ENCODE measurements at regions not wholly inside any gene's neighbourhood (a gene's known extent, or its start where the extent isn't known, plus 50 kb on each side); places are given as distances from the start of the nearest gene placed in this dataset.

GRCh38 chr6:120648713-120649112, 685.6 kb downstream of the TBC1D32 start:
- DNase-seq (ENCODE audit: low spot score), result no peak

DNA sequence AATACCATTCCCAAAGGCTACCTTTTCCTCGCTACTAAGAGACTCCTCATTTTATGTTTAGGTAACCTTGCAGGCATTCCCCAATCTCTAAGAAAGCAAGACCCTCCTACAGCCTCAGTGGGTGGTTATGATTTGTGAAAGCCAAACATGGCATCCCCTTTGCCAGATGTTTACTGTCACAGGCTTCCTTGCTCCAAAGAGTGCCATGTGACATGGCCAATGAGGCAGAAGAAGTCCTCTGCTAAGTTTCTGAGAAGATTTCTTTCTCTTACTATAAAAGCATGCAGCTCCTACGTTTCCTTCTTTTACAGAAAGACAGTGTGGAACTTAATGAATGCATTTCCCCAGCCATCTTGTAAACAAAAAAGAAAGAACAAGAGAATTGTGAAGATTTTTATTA, 688.2 kb downstream of the TBC1D32 start:
- no peak for DNase-seq (ENCODE audit: low spot score)

GRCh38 chr6:120632975-120633374, 701.3 kb downstream of the TBC1D32 start:
- DNase-seq (ENCODE audit: low spot score), result no peak

DNA sequence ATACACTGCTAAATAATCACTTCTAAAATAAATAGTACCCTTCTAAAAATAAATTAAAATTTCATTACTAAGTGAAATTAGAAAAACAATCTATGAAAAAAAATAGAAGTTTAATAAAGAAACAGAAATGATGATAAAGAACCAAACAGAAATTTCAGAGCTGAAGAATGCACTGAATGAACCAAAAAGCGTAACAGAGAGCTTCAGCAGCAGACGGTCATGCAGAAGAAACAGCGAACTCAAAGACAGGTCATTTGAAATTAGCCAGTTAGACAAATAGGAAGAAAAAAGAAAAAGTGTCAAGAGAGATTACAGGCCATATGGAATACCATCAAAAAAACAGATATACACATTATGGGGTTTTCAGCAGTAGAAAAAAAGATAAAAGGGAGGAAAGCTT, 706.7 kb downstream of the TBC1D32 start:
- no peak for DNase-seq (ENCODE audit: low spot score)

- no peak for DNase-seq (ENCODE audit: low spot score)
Measured at GRCh38 chr6:120622127-120622631, 712.1 kb downstream of the TBC1D32 start.

GRCh38 chr6:120620900-120621299, 713.4 kb downstream of the TBC1D32 start:
- no peak for DNase-seq (ENCODE audit: low spot score)

DNA sequence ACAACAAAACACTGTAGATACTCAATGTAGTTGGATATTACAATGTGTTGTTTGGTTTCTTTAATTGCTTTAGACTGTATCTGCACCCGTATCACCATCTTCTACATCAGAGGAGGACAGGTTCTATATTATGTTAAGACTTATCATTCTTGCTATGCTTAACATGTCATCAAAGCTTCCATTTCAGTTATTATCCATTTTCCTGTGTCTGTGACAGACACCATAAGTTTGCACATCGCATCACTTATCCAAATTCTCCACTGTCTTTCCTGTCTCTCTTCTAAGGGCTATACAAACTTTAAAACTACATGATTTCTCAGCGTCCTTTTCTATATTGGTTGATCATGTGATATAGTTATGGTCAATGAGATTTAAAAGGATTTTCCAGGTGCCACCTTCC, 719.0 kb downstream of the TBC1D32 start:
- DNase-seq (ENCODE audit: low spot score), result no peak

- DNase-seq (ENCODE audit: low spot score), result no peak
Measured at GRCh38 chr6:120614723-120615122, 719.6 kb downstream of the TBC1D32 start.

GRCh38 chr6:120608826-120609225, 725.5 kb downstream of the TBC1D32 start:
- no peak for DNase-seq (ENCODE audit: low spot score)

- DNase-seq (ENCODE audit: low spot score), result no peak
Measured at GRCh38 chr6:120606743-120607142, 727.5 kb downstream of the TBC1D32 start.

GRCh38 chr6:120604510-120604909, 729.8 kb downstream of the TBC1D32 start:
- no peak for DNase-seq (ENCODE audit: low spot score)

- no peak for DNase-seq (ENCODE audit: low spot score)
Measured at GRCh38 chr6:120590611-120591010, 743.7 kb downstream of the TBC1D32 start.

GRCh38 chr6:120588424-120588823, 745.9 kb downstream of the TBC1D32 start:
- DNase-seq (ENCODE audit: low spot score), result no peak

DNA sequence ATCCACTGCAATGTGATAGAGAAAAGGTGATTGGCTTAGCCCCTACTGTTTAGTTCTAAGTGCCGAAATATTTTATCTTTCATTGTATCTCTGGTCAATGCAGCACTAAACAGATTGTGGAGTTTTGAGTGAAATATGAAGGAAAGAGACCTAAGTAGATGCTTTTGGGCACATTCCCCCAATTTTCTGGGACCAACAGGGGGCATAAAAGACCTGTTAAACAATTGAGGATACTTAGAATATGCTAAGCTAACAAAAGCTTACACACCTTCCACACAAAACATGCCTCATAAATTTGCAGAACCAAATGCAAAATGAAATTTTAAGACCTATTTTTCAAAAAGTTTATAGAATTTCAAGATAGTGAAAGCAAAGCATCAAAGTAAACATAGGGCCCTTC, 746.9 kb downstream of the TBC1D32 start:
- DNase-seq (ENCODE audit: low spot score), result no peak

DNA sequence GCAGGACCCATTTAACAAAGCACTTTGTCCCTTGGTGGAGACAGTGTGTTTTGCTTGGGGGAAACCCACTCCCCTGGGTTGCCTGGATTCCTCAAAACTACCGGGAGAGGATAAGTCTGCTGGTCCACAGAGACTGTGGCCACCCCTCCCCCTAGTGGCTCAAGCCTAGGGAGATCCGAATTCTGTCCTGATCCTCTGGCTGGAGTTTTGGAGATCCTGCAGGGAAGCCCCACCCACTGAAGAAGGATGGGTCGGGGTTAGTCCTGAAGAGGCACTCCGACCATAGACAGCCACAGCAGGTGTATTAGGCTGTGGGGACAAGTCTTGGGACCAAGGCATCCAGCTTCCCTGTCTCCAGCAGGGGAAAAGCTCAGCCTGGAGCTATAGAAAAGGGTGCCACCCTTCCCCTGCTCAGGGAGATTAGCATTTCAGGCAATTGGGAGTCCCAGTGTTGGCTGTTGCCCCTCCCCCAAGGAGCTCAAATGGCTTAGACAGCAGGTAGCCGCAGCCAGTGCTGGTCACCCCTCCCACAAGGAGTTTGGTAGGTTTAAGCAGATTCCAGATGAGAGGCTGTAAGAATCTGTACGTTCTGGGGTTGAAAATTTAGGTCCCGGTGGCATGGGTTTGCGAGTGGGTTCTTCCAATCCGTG, 750.0 kb downstream of the TBC1D32 start:
- DNase-seq (ENCODE audit: low spot score), result no peak

DNA sequence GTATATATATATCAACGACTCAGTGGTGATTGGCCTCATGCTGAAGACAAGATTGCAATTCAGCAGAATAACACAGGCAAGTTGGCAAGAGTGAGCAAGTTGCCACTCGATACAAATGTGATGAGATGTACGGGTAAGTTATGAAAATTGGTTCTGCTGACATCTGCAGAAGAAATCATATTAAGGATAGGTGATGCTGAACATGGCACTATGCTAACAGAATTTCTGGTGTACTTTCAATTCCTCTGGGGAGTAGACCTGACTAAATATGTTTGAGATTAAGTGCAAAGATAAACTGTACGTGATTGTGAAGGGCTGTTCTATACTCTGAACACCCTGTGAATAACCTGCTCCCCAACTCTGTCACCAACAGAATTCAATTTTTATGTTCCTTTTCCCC, 758.2 kb downstream of the TBC1D32 start:
- DNase-seq (ENCODE audit: low spot score), result no peak

DNA sequence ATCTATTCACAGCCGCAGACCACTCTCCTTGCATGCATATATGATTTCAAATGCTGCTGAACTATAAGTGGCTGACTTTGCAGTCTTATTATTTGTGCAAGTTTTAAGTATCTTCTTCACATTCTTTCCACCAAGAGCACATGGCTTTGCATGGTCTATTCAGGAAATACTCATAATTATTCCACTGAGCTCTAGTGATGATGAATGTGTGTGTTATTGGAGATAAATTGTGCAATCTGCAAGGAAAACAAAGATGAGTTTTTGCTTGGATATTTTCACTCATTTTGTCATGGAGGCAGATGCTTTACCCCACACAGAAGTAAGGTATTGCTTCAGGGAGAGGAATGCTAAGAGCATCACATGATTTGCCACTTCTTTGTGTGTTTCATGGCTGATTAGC, 764.6 kb downstream of the TBC1D32 start:
- no peak for DNase-seq (ENCODE audit: low spot score)

DNA sequence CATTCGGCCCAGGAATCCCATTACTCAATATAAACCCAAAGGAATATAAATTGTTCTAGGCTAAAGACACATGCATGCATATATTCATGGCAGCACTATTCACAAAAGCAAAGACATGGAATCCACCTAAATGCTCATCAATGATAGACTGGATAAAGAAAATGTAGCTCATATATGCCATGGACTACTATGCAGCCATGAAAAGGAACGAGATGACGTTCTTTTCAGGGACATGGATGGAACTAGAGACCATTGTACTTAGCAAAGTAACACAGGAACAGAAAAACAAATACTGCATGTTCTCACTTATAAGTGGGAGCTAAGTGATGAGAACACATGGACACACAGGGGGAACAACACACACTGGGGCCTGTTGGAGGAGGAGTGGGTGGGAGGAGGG, 769.5 kb downstream of the TBC1D32 start:
- no peak for DNase-seq (ENCODE audit: low spot score)

DNA sequence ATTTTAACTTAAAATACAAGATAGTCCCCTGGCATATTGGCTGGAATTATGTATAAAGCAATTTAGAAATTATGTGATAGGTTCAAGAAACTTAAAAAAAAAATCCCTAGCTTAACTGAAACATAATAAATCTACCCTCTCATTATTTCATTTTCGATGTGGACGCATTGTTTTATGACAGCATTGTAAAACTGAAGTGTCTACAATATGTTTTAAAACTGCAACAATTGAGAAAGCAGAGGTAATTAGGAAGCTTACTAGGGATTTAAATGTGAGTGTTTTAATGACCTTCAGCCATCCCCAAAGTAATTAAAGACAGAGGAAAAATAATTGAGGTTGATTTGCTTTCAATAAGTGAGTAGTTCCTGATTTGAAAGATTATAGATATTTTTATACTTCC, 776.0 kb downstream of the TBC1D32 start:
- DNase-seq (ENCODE audit: low spot score), result no peak

DNA sequence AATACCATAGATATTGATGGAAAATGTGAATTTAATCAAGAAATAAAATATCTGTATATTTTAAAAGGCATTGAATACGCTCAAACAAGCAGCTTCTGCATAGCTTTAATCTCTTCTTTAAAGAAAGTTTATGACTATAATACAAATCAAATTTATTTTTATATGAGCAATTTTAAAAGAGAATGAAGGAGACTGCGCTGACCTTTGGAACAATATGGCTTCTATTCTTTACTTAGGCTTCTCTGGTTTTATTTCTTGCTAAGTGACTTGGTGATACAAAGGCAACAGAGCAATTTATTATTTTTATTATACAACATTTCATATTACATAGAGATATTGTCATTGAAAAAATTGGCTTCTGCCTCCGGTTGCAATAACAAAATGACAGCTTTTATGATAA, 776.7 kb downstream of the TBC1D32 start:
- DNase-seq (ENCODE audit: low spot score), result no peak

- no peak for DNase-seq (ENCODE audit: low spot score)
Measured at GRCh38 chr6:120556491-120556890, 777.8 kb downstream of the TBC1D32 start.

- no peak for DNase-seq (ENCODE audit: low spot score)
Measured at GRCh38 chr6:120553353-120553752, 780.9 kb downstream of the TBC1D32 start.

DNA sequence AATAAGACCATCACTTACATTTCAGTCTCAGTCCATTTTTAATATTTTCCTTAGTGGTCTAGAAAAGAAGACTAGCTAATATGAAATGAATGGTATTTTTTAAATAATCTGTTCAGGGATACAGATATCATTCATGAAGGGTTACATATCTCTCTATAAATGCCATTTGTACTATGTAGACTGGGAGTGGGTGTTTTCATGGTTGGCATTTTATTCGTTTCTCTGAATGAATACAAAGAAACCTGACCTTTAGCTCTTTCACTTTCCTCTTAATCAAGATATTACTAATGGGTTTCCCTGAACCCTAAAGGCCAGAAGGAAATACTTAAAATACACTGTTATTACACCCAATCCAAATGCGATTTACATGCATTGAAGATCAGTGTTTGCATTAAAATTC, 788.9 kb downstream of the TBC1D32 start:
- no peak for DNase-seq (ENCODE audit: low spot score)

DNA sequence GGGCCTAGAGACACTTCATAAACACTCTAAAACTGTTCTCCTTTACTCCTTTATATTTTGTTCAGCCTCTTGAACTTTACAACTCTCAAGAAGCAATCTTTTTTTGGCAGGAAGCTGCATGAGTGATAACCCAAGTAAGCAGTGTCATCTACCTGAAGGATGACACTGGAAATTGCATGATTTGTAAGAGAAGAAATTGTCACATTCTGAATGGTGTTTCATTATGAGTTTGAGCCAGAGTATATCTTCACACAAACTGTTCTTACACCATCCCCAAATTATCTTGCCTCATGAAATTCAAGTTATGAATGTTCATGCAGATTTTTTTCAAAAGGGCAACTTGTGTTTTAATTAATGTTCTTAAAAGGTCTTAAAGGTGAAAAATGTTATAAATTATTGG, 799.3 kb downstream of the TBC1D32 start:
- DNase-seq (ENCODE audit: low spot score), result no peak
